ENCODE measurements at regions not wholly inside any gene's neighbourhood (a gene's known extent, or its start where the extent isn't known, plus 50 kb on each side); places are given as distances from the start of the nearest gene placed in this dataset.

- DNase-seq (ENCODE audit: low spot score): no peak
- intact Hi-C loops (cut with DNase I): no loop called here
Measured at GRCh38 chr5:125829349-125829748, 593.9 kb upstream of the GRAMD2B start.

- DNase-seq (ENCODE audit: low spot score): no peak
- intact Hi-C loops (cut with DNase I): loop anchor here (10.0 kb wide), 1 partner anchor 1089 kb away; the partner anchor contains the start of gene ZNF608
Measured at GRCh38 chr5:125833398-125833797, 589.8 kb upstream of the GRAMD2B start.

GRCh38 chr5:125834438-125835115 is 588.6 kb upstream of the GRAMD2B start:
- intact Hi-C loops (cut with DNase I): loop anchor here (10.0 kb wide), 1 partner anchor 1090 kb away; the partner anchor contains the start of gene ZNF608

GRCh38 chr5:125835293-125836172 is 587.7 kb upstream of the GRAMD2B start:
- intact Hi-C loops (cut with DNase I): loop anchor here (10.0 kb wide), 1 partner anchor 1091 kb away; the partner anchor contains the start of gene ZNF608
- DNase-seq (ENCODE audit: low spot score): no peak

More at GRCh38 chr5:125834438-125835115, 588.6 kb upstream of the GRAMD2B start:
- no peak for DNase-seq (ENCODE audit: low spot score)

- no peak for DNase-seq (ENCODE audit: low spot score)
- intact Hi-C loops (cut with DNase I): loop anchor here (10.0 kb wide), 1 partner anchor 1091 kb away; the partner anchor contains the start of gene ZNF608
Measured at GRCh38 chr5:125836256-125836655, 587.0 kb upstream of the GRAMD2B start.

- intact Hi-C loops (cut with DNase I): loop anchor here (10.0 kb wide), 1 partner anchor 1093 kb away; the partner anchor contains the start of gene ZNF608
- DNase-seq (ENCODE audit: low spot score): no peak
Measured at GRCh38 chr5:125837866-125838265, 585.3 kb upstream of the GRAMD2B start.

GRCh38 chr5:125847561-125847960 is 575.6 kb upstream of the GRAMD2B start:
- intact Hi-C loops (cut with DNase I): no loop called here
- DNase-seq (ENCODE audit: low spot score): no peak

- intact Hi-C loops (cut with DNase I): no loop called here
- no peak for DNase-seq (ENCODE audit: low spot score)
Measured at GRCh38 chr5:125848751-125849150, 574.5 kb upstream of the GRAMD2B start.

- intact Hi-C loops (cut with DNase I): no loop called here
- no peak for DNase-seq (ENCODE audit: low spot score)
Measured at GRCh38 chr5:125856949-125857348, 566.3 kb upstream of the GRAMD2B start.

GRCh38 chr5:125863579-125863978 is 559.6 kb upstream of the GRAMD2B start:
- intact Hi-C loops (cut with DNase I): no loop called here
- no peak for DNase-seq (ENCODE audit: low spot score)

- intact Hi-C loops (cut with DNase I): no loop called here
- no peak for DNase-seq (ENCODE audit: low spot score)
Measured at GRCh38 chr5:125865166-125865815, 557.9 kb upstream of the GRAMD2B start.

GRCh38 chr5:125868036-125868435 is 555.2 kb upstream of the GRAMD2B start:
- intact Hi-C loops (cut with DNase I): no loop called here
- no peak for DNase-seq (ENCODE audit: low spot score)

- intact Hi-C loops (cut with DNase I): no loop called here
Measured at GRCh38 chr5:125870256-125870655, 553.0 kb upstream of the GRAMD2B start.

GRCh38 chr5:125874057-125874456 is 549.2 kb upstream of the GRAMD2B start:
- intact Hi-C loops (cut with DNase I): no loop called here
- DNase-seq (ENCODE audit: low spot score): no peak

More at GRCh38 chr5:125870256-125870655, 553.0 kb upstream of the GRAMD2B start:
- DNase-seq (ENCODE audit: low spot score): no peak

- DNase-seq (ENCODE audit: low spot score): no peak
- intact Hi-C loops (cut with DNase I): no loop called here
Measured at GRCh38 chr5:125874717-125875116, 548.5 kb upstream of the GRAMD2B start.

- intact Hi-C loops (cut with DNase I): no loop called here
- DNase-seq (ENCODE audit: low spot score): no peak
Measured at GRCh38 chr5:125877248-125877647, 546.0 kb upstream of the GRAMD2B start.

GRCh38 chr5:125882061-125882460 is 541.1 kb upstream of the GRAMD2B start:
- intact Hi-C loops (cut with DNase I): no loop called here

GRCh38 chr5:125883223-125883622 is 540.0 kb upstream of the GRAMD2B start:
- intact Hi-C loops (cut with DNase I): no loop called here
- no peak for DNase-seq (ENCODE audit: low spot score)

More at GRCh38 chr5:125882061-125882460, 541.1 kb upstream of the GRAMD2B start:
- DNase-seq (ENCODE audit: low spot score): no peak

- intact Hi-C loops (cut with DNase I): no loop called here
Measured at GRCh38 chr5:125888358-125888757, 534.9 kb upstream of the GRAMD2B start.

GRCh38 chr5:125890511-125890931 is 532.7 kb upstream of the GRAMD2B start:
- DNase-seq (ENCODE audit: low spot score): no peak
- intact Hi-C loops (cut with DNase I): no loop called here

More at GRCh38 chr5:125888358-125888757, 534.9 kb upstream of the GRAMD2B start:
- DNase-seq (ENCODE audit: low spot score): no peak
